Bronchial epithelial cell (primary cell): ENCODE measurements at regions not wholly inside any gene's neighbourhood (a gene's known extent, or its start where the extent isn't known, plus 50 kb on each side); places are given as distances from the start of the nearest gene placed in this dataset.
A peak's percentile ranks its signal among the peaks of the same experiment; 100 is the strongest.

Source experiments
- DNase-seq: peaks from one replicate; pipeline ENCODE4 v3.0.0-alpha.2; 2010; ENCODE audit warnings: low read depth
- FAIRE-seq: peaks from 2 replicates; lab custom pipeline; 2011; peaks lifted over from hg19 to GRCh38; lab: Jason Lieb, UNC
- H3K27me3 ChIP-seq: 2 replicates; pipeline ENCODE4 v1.5.1; 2011; ENCODE audit warnings: low read length; ENCODE audit not compliant: control insufficient read depth, insufficient read depth
- H3K36me3 ChIP-seq: 2 replicates; pipeline ENCODE4 v1.5.1; 2011; ENCODE audit warnings: low read length; ENCODE audit not compliant: control insufficient read depth, insufficient read depth
- H3K4me3 ChIP-seq: 2 replicates; pipeline ENCODE4 v1.5.1; 2011; ENCODE audit warnings: mild to moderate bottlenecking, low read depth, low read length, control low read depth
- TF ChIP-seq, protein P1 (sequence below): IDR thresholded peaks from 2 replicates; pipeline ENCODE4 v1.5.1; 2011; ENCODE audit warnings: mild to moderate bottlenecking, moderate library complexity, low read length, control low read depth, inconsistent platforms; ENCODE audit not compliant: insufficient read depth, severe bottlenecking

DNA sequence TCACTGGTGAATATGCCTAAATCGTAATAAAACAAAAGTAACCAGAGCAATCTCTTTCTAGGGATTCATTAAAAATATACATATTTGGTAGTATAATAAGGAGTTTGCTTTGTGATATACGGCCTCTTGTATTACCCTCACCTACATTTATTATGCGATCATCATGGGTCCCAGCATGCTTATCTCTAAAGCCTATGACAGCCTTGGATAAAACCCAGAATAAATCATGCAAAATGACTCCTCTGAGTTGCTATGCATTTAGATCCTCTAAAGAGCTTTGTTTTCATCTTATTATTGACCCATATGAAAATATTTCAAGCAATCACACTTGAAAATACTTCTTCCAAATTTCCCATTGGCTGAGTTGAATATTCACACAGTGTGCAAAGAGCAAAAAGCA is 432.3 kb downstream of the SUCLG1 start:
- DNase-seq: no peak
- H3K4me3 ChIP-seq: no peak overlapping the region
- no peaks in the 10 kb centered on the region for H3K36me3 ChIP-seq
- no peak for FAIRE-seq
- no peaks in the 10 kb centered on the region for H3K27me3 ChIP-seq
- TF ChIP-seq, protein P1, sequence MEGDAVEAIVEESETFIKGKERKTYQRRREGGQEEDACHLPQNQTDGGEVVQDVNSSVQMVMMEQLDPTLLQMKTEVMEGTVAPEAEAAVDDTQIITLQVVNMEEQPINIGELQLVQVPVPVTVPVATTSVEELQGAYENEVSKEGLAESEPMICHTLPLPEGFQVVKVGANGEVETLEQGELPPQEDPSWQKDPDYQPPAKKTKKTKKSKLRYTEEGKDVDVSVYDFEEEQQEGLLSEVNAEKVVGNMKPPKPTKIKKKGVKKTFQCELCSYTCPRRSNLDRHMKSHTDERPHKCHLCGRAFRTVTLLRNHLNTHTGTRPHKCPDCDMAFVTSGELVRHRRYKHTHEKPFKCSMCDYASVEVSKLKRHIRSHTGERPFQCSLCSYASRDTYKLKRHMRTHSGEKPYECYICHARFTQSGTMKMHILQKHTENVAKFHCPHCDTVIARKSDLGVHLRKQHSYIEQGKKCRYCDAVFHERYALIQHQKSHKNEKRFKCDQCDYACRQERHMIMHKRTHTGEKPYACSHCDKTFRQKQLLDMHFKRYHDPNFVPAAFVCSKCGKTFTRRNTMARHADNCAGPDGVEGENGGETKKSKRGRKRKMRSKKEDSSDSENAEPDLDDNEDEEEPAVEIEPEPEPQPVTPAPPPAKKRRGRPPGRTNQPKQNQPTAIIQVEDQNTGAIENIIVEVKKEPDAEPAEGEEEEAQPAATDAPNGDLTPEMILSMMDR: no peak

DNA sequence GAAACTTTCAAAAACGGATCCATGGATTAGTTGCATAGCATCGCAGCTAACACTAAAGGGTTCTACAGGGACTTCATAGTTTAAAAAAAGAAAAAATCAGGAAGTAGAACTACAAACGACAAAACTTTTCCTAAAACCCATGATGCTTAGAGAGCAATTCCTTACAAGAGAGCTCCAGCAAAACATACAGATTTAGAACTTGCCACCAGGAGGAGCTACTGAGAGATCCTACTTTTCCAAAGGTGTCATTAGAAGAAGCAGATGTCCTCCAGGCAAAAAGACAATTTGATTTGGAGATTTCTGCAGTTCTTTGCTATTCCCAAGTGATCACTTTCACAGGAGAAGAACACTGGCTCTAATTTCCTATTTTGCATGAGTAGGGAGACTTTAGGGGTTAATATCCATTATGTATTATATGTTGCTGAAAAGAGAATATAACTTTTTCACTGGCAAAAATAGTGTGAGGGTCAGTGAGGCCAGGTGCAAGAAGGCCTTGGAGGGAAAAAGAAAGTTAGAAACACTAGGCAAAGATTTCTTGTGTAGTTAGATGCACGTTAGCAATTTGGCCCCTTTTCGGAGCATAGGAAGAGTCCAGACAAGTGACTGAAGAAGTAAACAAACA is 436.2 kb downstream of the SUCLG1 start:
- Histone ChIP-seq H3K27me3 (no peaks in the 10 kb centered on the region), H3K4me3 (no peak overlapping the region), H3K36me3 (no peaks in the 10 kb centered on the region)
- FAIRE-seq (no peak), DNase-seq (peak; percentile 57)
- TF ChIP-seq, protein P1: peak; percentile 66

DNA sequence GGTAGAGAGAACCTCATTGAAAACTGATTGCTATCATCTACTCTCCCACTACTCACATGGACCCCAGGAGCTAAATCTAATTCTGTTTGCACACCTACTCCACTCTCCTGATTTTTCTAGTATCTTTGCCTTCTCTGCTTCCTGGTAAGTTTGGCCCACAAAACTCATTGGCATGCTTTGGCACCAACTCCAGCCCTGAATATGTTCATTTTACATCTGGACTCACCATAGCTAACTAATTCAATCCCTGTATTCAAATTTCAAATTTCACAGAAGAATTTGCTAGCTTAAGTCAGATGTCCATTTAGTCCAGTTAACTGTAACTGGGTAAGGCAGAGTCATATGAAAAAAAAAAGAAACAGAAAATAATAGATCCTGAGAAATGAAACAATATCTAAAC is 442.1 kb downstream of the SUCLG1 start:
- H3K36me3 ChIP-seq: no peaks in the 10 kb centered on the region

DNA sequence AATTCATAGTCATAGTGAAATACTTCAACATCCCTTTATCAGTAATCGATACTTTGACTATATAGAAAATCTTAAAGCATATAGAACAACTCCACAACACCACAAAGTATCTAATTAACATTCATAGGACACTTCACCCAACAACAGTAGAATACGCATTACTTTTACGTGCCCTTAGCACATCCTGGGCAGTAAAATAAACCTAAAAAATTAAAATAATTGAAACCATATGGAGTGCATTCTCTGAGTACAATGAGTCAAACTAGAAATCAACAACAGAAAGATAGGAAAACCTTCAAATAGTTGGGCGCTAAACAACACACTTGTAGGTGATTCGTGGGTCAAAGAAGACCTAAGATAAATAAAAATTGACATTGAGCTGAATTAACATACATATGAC is 442.9 kb downstream of the SUCLG1 start:
- no peak for FAIRE-seq
- H3K36me3 ChIP-seq: no peaks in the 10 kb centered on the region

More for the DNA sequence above, 442.1 kb downstream of the SUCLG1 start:
- DNase-seq (no peak), FAIRE-seq (no peak)
- TF ChIP-seq, protein P1: no peak
- no peak overlapping the region for H3K4me3 ChIP-seq
- H3K27me3 ChIP-seq: no peaks in the 10 kb centered on the region

DNA sequence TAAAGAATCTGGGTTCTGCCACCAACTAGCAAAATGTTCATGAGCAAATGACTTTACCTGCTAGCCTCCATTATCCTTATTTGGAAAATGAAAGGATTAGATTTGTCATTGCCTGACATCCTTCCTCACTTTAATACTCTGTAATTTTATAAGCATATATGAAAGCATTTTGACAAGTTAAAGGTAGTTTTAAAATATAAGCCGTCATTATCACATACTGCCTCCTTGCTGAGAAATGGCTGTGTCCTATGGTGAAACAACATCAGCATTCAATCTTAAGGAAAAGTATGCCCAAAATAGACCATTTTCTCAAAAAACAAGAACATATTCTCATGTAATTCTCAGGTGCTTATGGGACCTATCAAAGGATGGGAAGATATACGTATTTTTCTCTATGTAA is 461.2 kb downstream of the SUCLG1 start:
- FAIRE-seq (no peak), DNase-seq (no peak)
- Histone ChIP-seq H3K36me3 (no peaks in the 10 kb centered on the region), H3K4me3 (no peak overlapping the region), H3K27me3 (no peaks in the 10 kb centered on the region)
- TF ChIP-seq, protein P1: no peak

More for the DNA sequence above, 442.9 kb downstream of the SUCLG1 start:
- TF ChIP-seq, protein P1: no peak
- Histone ChIP-seq H3K4me3 (no peak overlapping the region), H3K27me3 (no peaks in the 10 kb centered on the region)
- no peak for DNase-seq

DNA sequence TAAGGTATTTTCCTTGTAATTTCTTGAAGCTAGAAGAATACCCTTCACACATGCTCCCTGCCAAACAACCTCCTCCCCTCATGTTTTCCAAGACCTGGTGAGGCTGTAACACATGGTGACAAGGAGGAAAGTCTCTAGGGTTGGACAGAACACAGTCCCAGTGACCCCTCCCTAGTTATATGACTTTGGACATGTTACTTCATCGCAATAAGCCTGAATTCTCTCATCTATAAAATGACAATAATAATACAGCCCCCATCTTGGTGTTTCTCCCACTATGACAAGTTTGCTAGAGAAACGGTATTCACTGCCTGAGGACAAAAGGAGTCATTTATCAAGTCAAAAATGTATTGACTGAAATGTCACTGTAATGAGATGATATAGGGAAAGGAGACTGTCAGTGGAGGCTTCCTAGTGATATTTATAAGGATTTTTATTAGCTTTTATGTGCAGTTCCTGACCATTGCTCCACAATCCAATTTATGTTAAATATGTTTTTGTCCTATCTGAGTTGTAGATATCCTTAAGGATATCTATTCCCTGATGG is 464.4 kb downstream of the SUCLG1 start:
- FAIRE-seq (no peak), DNase-seq (no peak)
- Histone ChIP-seq H3K4me3 (no peak overlapping the region), H3K36me3 (no peaks in the 10 kb centered on the region), H3K27me3 (no peaks in the 10 kb centered on the region)
- TF ChIP-seq, protein P1: no peak
